ENCODE measurements at regions not wholly inside any gene's neighbourhood (a gene's known extent, or its start where the extent isn't known, plus 50 kb on each side); places are given as distances from the start of the nearest gene placed in this dataset.

DNA sequence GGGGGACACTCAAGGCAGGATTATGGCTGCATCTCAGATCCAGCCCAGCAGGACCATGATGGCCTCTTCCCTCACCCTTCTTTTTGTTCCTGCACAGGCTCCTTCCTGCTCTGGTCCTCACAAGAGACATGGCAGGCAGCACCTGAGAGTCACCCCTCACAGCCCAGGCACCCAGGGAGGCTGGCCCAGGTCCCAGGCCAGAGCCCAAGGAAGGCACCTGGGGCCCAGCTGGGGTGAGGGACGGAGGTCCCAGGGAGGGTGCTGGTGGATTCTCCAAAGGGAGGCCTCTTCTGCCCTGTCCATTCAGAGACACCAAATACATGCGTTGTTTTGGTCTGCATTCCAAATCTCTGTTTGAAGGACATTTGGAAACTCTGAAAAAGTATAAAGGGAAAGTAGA lies 285.4 kb upstream of the HS6ST1 start:
- TF ChIP-seq, protein P1, sequence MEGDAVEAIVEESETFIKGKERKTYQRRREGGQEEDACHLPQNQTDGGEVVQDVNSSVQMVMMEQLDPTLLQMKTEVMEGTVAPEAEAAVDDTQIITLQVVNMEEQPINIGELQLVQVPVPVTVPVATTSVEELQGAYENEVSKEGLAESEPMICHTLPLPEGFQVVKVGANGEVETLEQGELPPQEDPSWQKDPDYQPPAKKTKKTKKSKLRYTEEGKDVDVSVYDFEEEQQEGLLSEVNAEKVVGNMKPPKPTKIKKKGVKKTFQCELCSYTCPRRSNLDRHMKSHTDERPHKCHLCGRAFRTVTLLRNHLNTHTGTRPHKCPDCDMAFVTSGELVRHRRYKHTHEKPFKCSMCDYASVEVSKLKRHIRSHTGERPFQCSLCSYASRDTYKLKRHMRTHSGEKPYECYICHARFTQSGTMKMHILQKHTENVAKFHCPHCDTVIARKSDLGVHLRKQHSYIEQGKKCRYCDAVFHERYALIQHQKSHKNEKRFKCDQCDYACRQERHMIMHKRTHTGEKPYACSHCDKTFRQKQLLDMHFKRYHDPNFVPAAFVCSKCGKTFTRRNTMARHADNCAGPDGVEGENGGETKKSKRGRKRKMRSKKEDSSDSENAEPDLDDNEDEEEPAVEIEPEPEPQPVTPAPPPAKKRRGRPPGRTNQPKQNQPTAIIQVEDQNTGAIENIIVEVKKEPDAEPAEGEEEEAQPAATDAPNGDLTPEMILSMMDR (IDR thresholded peaks at IDR 0.05; ENCODE audit: low read length) = no peak
- TF ChIP-seq EZH2phosphoT487 (IDR thresholded peaks at IDR 0.05; ENCODE audit: low read length) (no peak), EZH2 (optimal IDR thresholded peaks at IDR 0.05; ENCODE audit: low read depth, low read length) (no peak)
